ENCODE measurements at regions not wholly inside any gene's neighbourhood (a gene's known extent, or its start where the extent isn't known, plus 50 kb on each side); places are given as distances from the start of the nearest gene placed in this dataset.
"Not testable (repeated sequence)": the region's sequence is repeated elsewhere in the genome, so short reads cannot be mapped to it uniquely, and the experiment has no call there.

GRCh38 chr6:103496588-103496987 lies 1363.1 kb downstream of the HACE1 start:
- not testable (repeated sequence) for DNase-seq (ENCODE audit: extremely low read depth in 1 of 2, low read depth in 1 of 2)

GRCh38 chr6:103456652-103457051 lies 1403.1 kb downstream of the HACE1 start:
- DNase-seq (ENCODE audit: extremely low read depth in 1 of 2, low read depth in 1 of 2) = no peak

GRCh38 chr6:103455275-103455674 lies 1404.4 kb downstream of the HACE1 start:
- no peak for DNase-seq (ENCODE audit: extremely low read depth in 1 of 2, low read depth in 1 of 2)

- no peak for DNase-seq (ENCODE audit: extremely low read depth in 1 of 2, low read depth in 1 of 2)
Measured at GRCh38 chr6:103409475-103409874, 1450.2 kb downstream of the HACE1 start.

GRCh38 chr6:103405321-103405720 lies 1454.4 kb downstream of the HACE1 start:
- DNase-seq (ENCODE audit: extremely low read depth in 1 of 2, low read depth in 1 of 2) = no peak

GRCh38 chr6:103404799-103405198 lies 1454.9 kb downstream of the HACE1 start:
- no peak for DNase-seq (ENCODE audit: extremely low read depth in 1 of 2, low read depth in 1 of 2)

GRCh38 chr6:103396768-103397167 lies 1463.0 kb downstream of the HACE1 start:
- DNase-seq (ENCODE audit: extremely low read depth in 1 of 2, low read depth in 1 of 2) = no peak

GRCh38 chr6:103379272-103379671 lies 1480.4 kb downstream of the HACE1 start:
- no peak for DNase-seq (ENCODE audit: extremely low read depth in 1 of 2, low read depth in 1 of 2)

- no peak for DNase-seq (ENCODE audit: extremely low read depth in 1 of 2, low read depth in 1 of 2)
Measured at GRCh38 chr6:103367212-103367611, 1492.5 kb downstream of the HACE1 start.

- DNase-seq (ENCODE audit: extremely low read depth in 1 of 2, low read depth in 1 of 2) = no peak
Measured at GRCh38 chr6:103356531-103356930, 1503.2 kb downstream of the HACE1 start.

- DNase-seq (ENCODE audit: extremely low read depth in 1 of 2, low read depth in 1 of 2) = no peak
Measured at GRCh38 chr6:103344554-103345163, 1515.1 kb downstream of the HACE1 start.

- no peak for DNase-seq (ENCODE audit: extremely low read depth in 1 of 2, low read depth in 1 of 2)
Measured at GRCh38 chr6:103335412-103335811, 1524.3 kb downstream of the HACE1 start.

- DNase-seq (ENCODE audit: extremely low read depth in 1 of 2, low read depth in 1 of 2) = no peak
Measured at GRCh38 chr6:103326760-103327757, 1532.7 kb downstream of the HACE1 start.

- DNase-seq (ENCODE audit: extremely low read depth in 1 of 2, low read depth in 1 of 2) = no peak
Measured at GRCh38 chr6:103313432-103313831, 1546.3 kb downstream of the HACE1 start.

- DNase-seq (ENCODE audit: extremely low read depth in 1 of 2, low read depth in 1 of 2) = not testable (repeated sequence)
Measured at GRCh38 chr6:103294376-103294775, 1565.3 kb downstream of the HACE1 start.

- no peak for DNase-seq (ENCODE audit: extremely low read depth in 1 of 2, low read depth in 1 of 2)
Measured at GRCh38 chr6:103284835-103285234, 1574.9 kb downstream of the HACE1 start.

GRCh38 chr6:103280417-103280816 lies 1579.3 kb downstream of the HACE1 start:
- DNase-seq (ENCODE audit: extremely low read depth in 1 of 2, low read depth in 1 of 2) = no peak

GRCh38 chr6:103277936-103278335 lies 1581.8 kb downstream of the HACE1 start:
- DNase-seq (ENCODE audit: extremely low read depth in 1 of 2, low read depth in 1 of 2) = no peak

GRCh38 chr6:103273048-103273447 lies 1586.7 kb downstream of the HACE1 start:
- no peak for DNase-seq (ENCODE audit: extremely low read depth in 1 of 2, low read depth in 1 of 2)

- no peak for DNase-seq (ENCODE audit: extremely low read depth in 1 of 2, low read depth in 1 of 2)
Measured at GRCh38 chr6:103269581-103269980, 1590.1 kb downstream of the HACE1 start.

- DNase-seq (ENCODE audit: extremely low read depth in 1 of 2, low read depth in 1 of 2) = no peak
Measured at GRCh38 chr6:103268335-103268734, 1591.4 kb downstream of the HACE1 start.

- DNase-seq (ENCODE audit: extremely low read depth in 1 of 2, low read depth in 1 of 2) = no peak
Measured at GRCh38 chr6:103264020-103264419, 1595.7 kb downstream of the HACE1 start.

All from stimulated activated CD8-positive, alpha-beta memory T cell treated with anti-CD3 and anti-CD28 coated beads, Interleukin-7, amount 100 ng/mL, for 48 hours (primary cell).